Neural progenitor cell (in vitro differentiated cells): ENCODE measurements at regions not wholly inside any gene's neighbourhood (a gene's known extent, or its start where the extent isn't known, plus 50 kb on each side); places are given as distances from the start of the nearest gene placed in this dataset.

ENCODE experiments used
- DNase-seq: peaks from one replicate; pipeline ENCODE4 v3.0.0-alpha.2; 2016; ENCODE audit warnings: low spot score
- H2AFZ ChIP-seq: fragments of 200-600 bp; sonication (generic); replicated peaks from 2 replicates; pipeline ENCODE4 v1.6.1; 2016; ENCODE audit warnings: antibody characterized with exemption
- H3F3A ChIP-seq: fragments of 200-600 bp; sonication (generic); 2 replicates; pipeline ENCODE4 v1.6.1; 2016; ENCODE audit warnings: antibody characterized with exemption, low read depth
- H3K27ac ChIP-seq: fragments of 200-600 bp; sonication (generic); 2 replicates; pipeline ENCODE4 v1.5.1; 2016; ENCODE audit warnings: mild to moderate bottlenecking
- H3K27me3 ChIP-seq: fragments of 200-600 bp; sonication (generic); 2 replicates; pipeline ENCODE4 v1.6.1; 2016; ENCODE audit warnings: mild to moderate bottlenecking, moderate library complexity
- H3K36me3 ChIP-seq: fragments of 200-600 bp; sonication (generic); 2 replicates; pipeline ENCODE4 v1.5.1; 2016
- H3K4me1 ChIP-seq: fragments of 200-600 bp; sonication (generic); 2 replicates; pipeline ENCODE4 v1.6.1; 2016; ENCODE audit warnings: mixed run types
- H3K4me2 ChIP-seq: fragments of 200-600 bp; sonication (generic); 2 replicates; pipeline ENCODE4 v1.6.1; 2016
- H3K4me3 ChIP-seq: fragments of 200-600 bp; sonication (generic); 2 replicates; pipeline ENCODE4 v1.5.1; 2016
- H3K79me2 ChIP-seq: fragments of 200-600 bp; sonication (generic); 2 replicates; pipeline ENCODE4 v1.6.1; 2016; ENCODE audit warnings: low read depth
- H3K9ac ChIP-seq: fragments of 200-600 bp; sonication (generic); 2 replicates; pipeline ENCODE4 v1.6.1; 2016
- H3K9me3 ChIP-seq: fragments of 200-600 bp; sonication (generic); 2 replicates; pipeline ENCODE4 v1.5.1; 2016; ENCODE audit warnings: low read depth
- H4K20me1 ChIP-seq: fragments of 200-600 bp; sonication (generic); 2 replicates; pipeline ENCODE4 v1.6.1; 2016; ENCODE audit warnings: low read depth
- H3K27ac Mint-ChIP-seq: 3 replicates; pipeline ENCODE4 v1.8.0; 2021; ENCODE audit warnings: mixed read lengths
- H3K27me3 Mint-ChIP-seq: 2 replicates; pipeline ENCODE4 v1.8.0; 2022; ENCODE audit warnings: low read depth, mild to moderate bottlenecking, inconsistent platforms, moderate library complexity, mixed read lengths; ENCODE audit not compliant: insufficient read depth
- H3K36me3 Mint-ChIP-seq: 3 replicates; pipeline ENCODE4 v1.8.0; 2021; ENCODE audit warnings: mixed read lengths
- H3K4me1 Mint-ChIP-seq: 3 replicates; pipeline ENCODE4 v1.8.0; 2021; ENCODE audit warnings: mixed read lengths
- H3K4me3 Mint-ChIP-seq: 3 replicates; pipeline ENCODE4 v1.8.0; 2021; ENCODE audit warnings: mild to moderate bottlenecking, moderate library complexity, mixed read lengths
- H3K9me3 Mint-ChIP-seq: 3 replicates; pipeline ENCODE4 v1.8.0; 2020; ENCODE audit warnings: mixed read lengths
- EZH2 ChIP-seq: fragments of 200-600 bp; sonication (generic); IDR thresholded peaks from 2 replicates; pipeline ENCODE4 v1.6.1; 2017; ENCODE audit warnings: antibody characterized with exemption, mild to moderate bottlenecking, moderate library complexity
- EZH2phosphoT487 ChIP-seq: fragments of 200-600 bp; sonication (generic); IDR thresholded peaks from 2 replicates; pipeline ENCODE4 v1.6.1; 2017; ENCODE audit warnings: antibody characterized with exemption
- TF ChIP-seq, protein P1 (sequence below): fragments of 200-600 bp; sonication (generic); IDR thresholded peaks from 2 replicates; pipeline ENCODE4 v1.5.1; 2017; ENCODE audit warnings: antibody characterized with exemption, mild to moderate bottlenecking

DNA sequence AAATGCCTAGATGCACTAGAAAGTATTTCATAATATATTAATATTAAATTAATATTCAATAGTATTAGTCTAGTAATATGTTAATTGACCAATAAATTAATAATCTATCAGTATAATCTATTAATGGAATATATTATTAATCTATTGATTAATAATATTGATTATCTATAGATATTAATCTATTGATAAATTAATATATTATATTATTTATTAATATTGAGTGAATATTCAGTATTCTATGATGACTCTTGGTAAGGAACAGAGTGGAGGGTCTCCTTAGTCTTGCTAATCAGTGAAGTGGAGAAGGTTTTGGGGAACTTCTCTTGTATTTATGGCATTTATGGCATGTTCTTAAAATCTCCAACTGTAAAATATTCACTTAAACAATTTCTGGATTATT is 679.3 kb upstream of the FLRT2 start:
- no peaks in the 10 kb centered on the region for H3K36me3 Mint-ChIP-seq
- Histone ChIP-seq H3K27me3 (no peaks in the 10 kb centered on the region), H3K36me3 (no peaks in the 10 kb centered on the region), H3F3A (no peaks in the 10 kb centered on the region), H2AFZ (no peak overlapping the region), H3K4me3 (no peak overlapping the region), H3K4me2 (no peak overlapping the region), H3K9me3 (no peaks in the 10 kb centered on the region), H3K79me2 (no peaks in the 10 kb centered on the region), H3K27ac (no peak overlapping the region), H3K4me1 (no peaks in the 10 kb centered on the region), H3K9ac (no peak overlapping the region), H4K20me1 (no peaks in the 10 kb centered on the region)
- TF ChIP-seq, protein P1, sequence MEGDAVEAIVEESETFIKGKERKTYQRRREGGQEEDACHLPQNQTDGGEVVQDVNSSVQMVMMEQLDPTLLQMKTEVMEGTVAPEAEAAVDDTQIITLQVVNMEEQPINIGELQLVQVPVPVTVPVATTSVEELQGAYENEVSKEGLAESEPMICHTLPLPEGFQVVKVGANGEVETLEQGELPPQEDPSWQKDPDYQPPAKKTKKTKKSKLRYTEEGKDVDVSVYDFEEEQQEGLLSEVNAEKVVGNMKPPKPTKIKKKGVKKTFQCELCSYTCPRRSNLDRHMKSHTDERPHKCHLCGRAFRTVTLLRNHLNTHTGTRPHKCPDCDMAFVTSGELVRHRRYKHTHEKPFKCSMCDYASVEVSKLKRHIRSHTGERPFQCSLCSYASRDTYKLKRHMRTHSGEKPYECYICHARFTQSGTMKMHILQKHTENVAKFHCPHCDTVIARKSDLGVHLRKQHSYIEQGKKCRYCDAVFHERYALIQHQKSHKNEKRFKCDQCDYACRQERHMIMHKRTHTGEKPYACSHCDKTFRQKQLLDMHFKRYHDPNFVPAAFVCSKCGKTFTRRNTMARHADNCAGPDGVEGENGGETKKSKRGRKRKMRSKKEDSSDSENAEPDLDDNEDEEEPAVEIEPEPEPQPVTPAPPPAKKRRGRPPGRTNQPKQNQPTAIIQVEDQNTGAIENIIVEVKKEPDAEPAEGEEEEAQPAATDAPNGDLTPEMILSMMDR: no peak
- TF ChIP-seq EZH2 (no peak), EZH2phosphoT487 (no peak)
- H3K9me3 Mint-ChIP-seq: no peaks in the 10 kb centered on the region
- no peaks in the 10 kb centered on the region for H3K4me1 Mint-ChIP-seq
- H3K27me3 Mint-ChIP-seq: no peaks in the 10 kb centered on the region
- no peak overlapping the region for H3K4me3 Mint-ChIP-seq
- DNase-seq: no peak
- no peak overlapping the region for H3K27ac Mint-ChIP-seq

DNA sequence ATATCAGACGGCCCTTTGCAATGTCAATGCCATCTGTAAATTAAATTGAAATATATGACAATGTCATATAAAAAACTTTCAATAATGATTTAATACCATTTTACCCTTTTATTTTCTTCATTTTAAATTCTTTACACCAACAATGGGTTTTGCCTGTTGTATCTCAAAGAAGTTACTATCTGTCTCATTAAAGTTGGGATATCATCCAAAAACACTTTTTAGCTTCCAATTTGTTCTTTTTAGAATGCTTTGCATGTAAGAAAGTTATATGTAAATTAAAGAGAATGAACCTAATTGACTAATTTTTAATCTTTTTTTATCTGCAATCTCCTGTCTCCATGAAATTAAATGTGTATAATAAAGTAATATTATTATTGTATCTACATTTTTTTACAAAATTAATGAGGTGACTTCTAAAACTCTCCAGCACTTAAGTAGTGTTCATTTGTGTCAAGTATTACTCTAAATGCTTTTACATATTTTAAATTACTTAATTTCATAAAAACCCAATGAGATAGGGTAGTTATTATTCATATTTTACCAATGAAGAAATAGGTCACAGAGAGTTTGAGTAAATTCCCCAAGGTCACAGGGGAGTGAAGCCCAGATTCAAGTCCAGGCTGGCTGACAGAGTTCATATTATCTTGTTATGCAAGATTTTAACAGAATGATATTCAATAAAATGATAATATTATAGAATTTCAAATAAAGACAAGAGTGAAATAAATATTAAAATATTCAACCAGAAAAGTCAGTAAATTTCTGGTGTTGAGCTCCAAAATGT is 673.0 kb upstream of the FLRT2 start:
- Histone ChIP-seq H2AFZ (no peak overlapping the region), H4K20me1 (no peaks in the 10 kb centered on the region), H3K9ac (no peak overlapping the region), H3K79me2 (no peaks in the 10 kb centered on the region), H3K4me2 (no peak overlapping the region), H3K36me3 (no peaks in the 10 kb centered on the region), H3K4me3 (no peak overlapping the region), H3K27ac (no peak overlapping the region), H3F3A (no peaks in the 10 kb centered on the region), H3K9me3 (no peaks in the 10 kb centered on the region), H3K4me1 (no peaks in the 10 kb centered on the region), H3K27me3 (no peaks in the 10 kb centered on the region)
- H3K9me3 Mint-ChIP-seq: no peaks in the 10 kb centered on the region
- no peaks in the 10 kb centered on the region for H3K27me3 Mint-ChIP-seq
- no peaks in the 10 kb centered on the region for H3K36me3 Mint-ChIP-seq
- no peak overlapping the region for H3K27ac Mint-ChIP-seq
- TF ChIP-seq EZH2 (no peak), EZH2phosphoT487 (no peak)
- TF ChIP-seq, protein P1: no peak
- no peak for DNase-seq
- no peak overlapping the region for H3K4me3 Mint-ChIP-seq
- no peaks in the 10 kb centered on the region for H3K4me1 Mint-ChIP-seq

DNA sequence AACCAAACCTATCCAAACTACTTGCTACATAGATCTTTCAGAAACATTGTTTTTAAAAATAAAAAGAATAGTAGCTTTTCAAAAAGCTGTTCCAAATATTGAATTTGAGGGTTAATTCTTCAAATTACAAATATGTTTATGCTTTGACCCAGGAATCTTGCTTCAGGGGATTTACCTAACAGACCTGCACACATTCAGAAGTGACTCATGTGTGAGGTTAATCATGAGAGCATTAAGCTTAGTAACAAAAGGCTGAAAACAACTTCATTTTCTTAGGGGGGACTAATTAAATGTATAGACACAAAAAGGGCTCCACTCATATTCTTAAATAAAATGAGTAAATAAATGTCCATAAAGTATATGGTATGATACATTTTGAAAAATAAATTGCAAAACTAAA is 672.4 kb upstream of the FLRT2 start:
- Mint-ChIP-seq H3K4me1 (no peaks in the 10 kb centered on the region), H3K4me3 (no peak overlapping the region), H3K27ac (no peak overlapping the region), H3K27me3 (no peaks in the 10 kb centered on the region), H3K36me3 (no peaks in the 10 kb centered on the region), H3K9me3 (no peaks in the 10 kb centered on the region)
- Histone ChIP-seq H3K36me3 (no peaks in the 10 kb centered on the region), H3K4me2 (no peak overlapping the region), H3K4me1 (no peaks in the 10 kb centered on the region), H3K9ac (no peak overlapping the region), H4K20me1 (no peaks in the 10 kb centered on the region), H3F3A (no peaks in the 10 kb centered on the region), H3K27me3 (no peaks in the 10 kb centered on the region), H3K79me2 (no peaks in the 10 kb centered on the region), H3K9me3 (no peaks in the 10 kb centered on the region), H2AFZ (no peak overlapping the region), H3K4me3 (no peak overlapping the region), H3K27ac (no peak overlapping the region)
- DNase-seq: no peak
- no peak for TF ChIP-seq EZH2
- TF ChIP-seq EZH2phosphoT487: no peak
- TF ChIP-seq, protein P1: no peak
